ENCODE measurements at regions not wholly inside any gene's neighbourhood (a gene's known extent, or its start where the extent isn't known, plus 50 kb on each side); places are given as distances from the start of the nearest gene placed in this dataset.

- TF ChIP-seq CTCF (IDR thresholded peaks at IDR 0.05), result no peak
- TF ChIP-seq EP300 (IDR thresholded peaks at IDR 0.05), result no peak
- TF ChIP-seq POLR2AphosphoS5 (IDR thresholded peaks at IDR 0.05), result no peak
These were observed 396.9 kb downstream of the KCTD12 start for GRCh38 chr13:76489274-76489673.
